Activated T-cell treated with anti-CD3 and anti-CD28 coated beads, Interleukin-2, amount 50 U/mL, for 72 hours (primary cell): ENCODE measurements at regions not wholly inside any gene's neighbourhood (a gene's known extent, or its start where the extent isn't known, plus 50 kb on each side); places are given as distances from the start of the nearest gene placed in this dataset.
A peak's percentile ranks its signal among the peaks of the same experiment; 100 is the strongest.

Experiments
- ATAC-seq, 2 donors: fragments of 150-1000 bp; cut with Tn5 transposase; replicated peaks in 1 of 2; 2 replicates each; pipeline ENCODE4 v1.10.0; 2021; ENCODE audit warnings: moderate library complexity in 2 of 2, mild to moderate bottlenecking in 1 of 2
- DNase-seq, 2 donors: peaks; one replicate each; pipeline ENCODE4 v3.0.0; 2021 to 2022; ENCODE audit warnings: mixed read lengths in 1 of 2
- H3K27ac Mint-ChIP-seq: one replicate; pipeline ENCODE4 v1.8.0; 2022; ENCODE audit warnings: mild to moderate bottlenecking, moderate library complexity, mixed read lengths
- H3K27me3 Mint-ChIP-seq: one replicate; pipeline ENCODE4 v1.8.0; 2022; ENCODE audit warnings: low read depth, mixed read lengths
- H3K36me3 Mint-ChIP-seq, 2 donors: one replicate each; pipeline ENCODE4 v1.8.0; 2022; ENCODE audit warnings: mixed read lengths in 2 of 2, mild to moderate bottlenecking in 1 of 2; ENCODE audit not compliant: insufficient read depth in 2 of 2
- H3K4me1 Mint-ChIP-seq: one replicate; pipeline ENCODE4 v1.8.0; 2022; ENCODE audit warnings: low read depth, mixed read lengths
- H3K4me3 Mint-ChIP-seq, 2 donors: one replicate each; pipeline ENCODE4 v1.8.0; 2022; ENCODE audit warnings: mild to moderate bottlenecking in 2 of 2, mixed read lengths in 2 of 2, moderate library complexity in 2 of 2
- H3K9me3 Mint-ChIP-seq, 2 donors: one replicate each; pipeline ENCODE4 v1.8.0; 2022; ENCODE audit warnings: mixed read lengths in 2 of 2

DNA sequence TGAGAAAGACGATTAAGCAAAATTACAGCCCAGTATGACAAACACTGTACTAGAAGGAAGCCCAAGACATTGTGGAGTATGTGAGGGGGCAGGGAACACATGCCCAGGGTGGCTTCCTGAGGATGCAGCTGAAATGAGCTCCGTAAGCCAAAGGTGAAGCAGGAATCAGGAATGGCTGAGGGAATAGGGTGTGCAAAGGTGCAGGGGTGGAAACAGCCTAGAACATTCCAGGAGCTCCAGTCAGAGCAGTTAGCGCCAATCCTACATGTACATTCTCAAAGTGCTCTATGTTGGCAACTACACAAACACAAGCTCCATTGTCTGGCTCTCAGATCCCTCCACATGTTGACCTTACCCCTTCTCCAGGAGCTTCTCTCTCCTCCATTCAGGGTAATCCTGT, 257.9 kb downstream of the MAN2A1 start:
- ATAC-seq (no peak), DNase-seq (no peak)
- no peak overlapping the region for H3K4me3 Mint-ChIP-seq
- H3K27ac Mint-ChIP-seq: no peak overlapping the region
- no peaks in the 10 kb centered on the region for H3K36me3 Mint-ChIP-seq
- H3K27me3 Mint-ChIP-seq: no peaks in the 10 kb centered on the region
- no peaks in the 10 kb centered on the region for H3K9me3 Mint-ChIP-seq
- peaks cover 21% of the 10 kb centered on the region for H3K4me1 Mint-ChIP-seq

- H3K27me3 Mint-ChIP-seq: no peaks in the 10 kb centered on the region
- ATAC-seq: no peak
Observed at GRCh38 chr5:109950634-109951033, 260.9 kb downstream of the MAN2A1 start.

GRCh38 chr5:109951348-109951747, 261.6 kb downstream of the MAN2A1 start:
- Mint-ChIP-seq H3K27me3 (no peaks in the 10 kb centered on the region), H3K36me3 (no peaks in the 10 kb centered on the region), H3K4me1 (no peaks in the 10 kb centered on the region), H3K27ac (no peak overlapping the region), H3K4me3 (no peak overlapping the region), H3K9me3 (no peaks in the 10 kb centered on the region)
- DNase-seq (no peak), ATAC-seq (no peak)

More at GRCh38 chr5:109950634-109951033, 260.9 kb downstream of the MAN2A1 start:
- Mint-ChIP-seq H3K27ac (no peak overlapping the region), H3K9me3 (no peaks in the 10 kb centered on the region), H3K4me3 (no peak overlapping the region), H3K36me3 (no peaks in the 10 kb centered on the region), H3K4me1 (peaks cover 5% of the 10 kb centered on the region)
- no peak for DNase-seq

GRCh38 chr5:109951758-109952157, 262.0 kb downstream of the MAN2A1 start:
- no peak overlapping the region for H3K27ac Mint-ChIP-seq
- no peaks in the 10 kb centered on the region for H3K27me3 Mint-ChIP-seq
- H3K4me1 Mint-ChIP-seq: no peaks in the 10 kb centered on the region
- no peak overlapping the region for H3K4me3 Mint-ChIP-seq
- H3K9me3 Mint-ChIP-seq: no peaks in the 10 kb centered on the region
- no peaks in the 10 kb centered on the region for H3K36me3 Mint-ChIP-seq
- DNase-seq (no peak), ATAC-seq (no peak)

GRCh38 chr5:109953761-109954160, 264.0 kb downstream of the MAN2A1 start:
- H3K4me3 Mint-ChIP-seq: no peak overlapping the region
- no peaks in the 10 kb centered on the region for H3K36me3 Mint-ChIP-seq
- H3K9me3 Mint-ChIP-seq: no peaks in the 10 kb centered on the region
- H3K27me3 Mint-ChIP-seq: no peaks in the 10 kb centered on the region
- H3K27ac Mint-ChIP-seq: no peak overlapping the region
- peaks cover 6% of the 10 kb centered on the region for H3K4me1 Mint-ChIP-seq
- no peak for DNase-seq
- ATAC-seq: no peak

GRCh38 chr5:109956884-109957283, 267.2 kb downstream of the MAN2A1 start:
- H3K4me3 Mint-ChIP-seq: no peak overlapping the region

GRCh38 chr5:109958082-109958481, 268.4 kb downstream of the MAN2A1 start:
- no peak for ATAC-seq

More at GRCh38 chr5:109956884-109957283, 267.2 kb downstream of the MAN2A1 start:
- Mint-ChIP-seq H3K27ac (no peak overlapping the region), H3K27me3 (no peaks in the 10 kb centered on the region), H3K4me1 (peaks cover 11% of the 10 kb centered on the region), H3K9me3 (peaks cover 0 to 1% of the 10 kb centered on the region in 2 donors), H3K36me3 (no peaks in the 10 kb centered on the region)
- ATAC-seq (no peak), DNase-seq (no peak)

GRCh38 chr5:109959652-109960051, 269.9 kb downstream of the MAN2A1 start:
- Mint-ChIP-seq H3K27me3 (no peaks in the 10 kb centered on the region), H3K4me1 (peaks cover 28% of the 10 kb centered on the region), H3K9me3 (peaks cover 0 to 1% of the 10 kb centered on the region in 2 donors), H3K4me3 (no peak overlapping the region), H3K36me3 (no peaks in the 10 kb centered on the region), H3K27ac (no peak overlapping the region)
- no peak for ATAC-seq
- no peak for DNase-seq

More at GRCh38 chr5:109958082-109958481, 268.4 kb downstream of the MAN2A1 start:
- Mint-ChIP-seq H3K4me3 (no peak overlapping the region), H3K27me3 (no peaks in the 10 kb centered on the region), H3K36me3 (no peaks in the 10 kb centered on the region), H3K27ac (no peak overlapping the region), H3K4me1 (peaks cover 20% of the 10 kb centered on the region), H3K9me3 (peaks cover 0 to 1% of the 10 kb centered on the region in 2 donors)
- no peak for DNase-seq

DNA sequence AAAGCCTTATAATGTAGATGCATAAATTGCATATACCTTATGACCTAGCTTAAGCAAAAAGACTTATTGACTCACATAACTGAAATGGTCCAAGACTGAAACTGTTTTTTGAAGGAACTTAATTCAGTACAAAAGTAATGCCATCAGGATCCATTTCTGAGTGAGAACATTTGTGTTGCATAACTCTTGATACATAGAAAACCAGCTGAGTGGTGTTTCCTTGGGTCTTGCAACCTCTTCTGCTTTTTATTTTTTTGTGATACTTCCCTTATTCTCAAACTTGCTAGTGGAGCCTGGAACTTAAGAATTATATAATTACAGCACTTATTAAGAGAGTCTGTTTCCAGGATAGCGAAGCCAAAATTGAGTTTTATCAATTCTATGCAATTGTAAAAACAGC, 272.0 kb downstream of the MAN2A1 start:
- H3K27me3 Mint-ChIP-seq: no peaks in the 10 kb centered on the region
- ATAC-seq: no peak

GRCh38 chr5:109962882-109963603, 273.3 kb downstream of the MAN2A1 start:
- H3K4me3 Mint-ChIP-seq: peak overlapping the region in 1 of 2 donors; percentile 6
- H3K9me3 Mint-ChIP-seq: peaks cover 0 to 5% of the 10 kb centered on the region in 2 donors
- peaks cover 36% of the 10 kb centered on the region for H3K4me1 Mint-ChIP-seq
- peak overlapping the region; percentile 34 for H3K27ac Mint-ChIP-seq
- ATAC-seq (peak; percentile 74 to 78), DNase-seq (no peak)
- H3K27me3 Mint-ChIP-seq: no peaks in the 10 kb centered on the region
- H3K36me3 Mint-ChIP-seq: no peaks in the 10 kb centered on the region

More for the DNA sequence above, 272.0 kb downstream of the MAN2A1 start:
- H3K27ac Mint-ChIP-seq: no peak overlapping the region
- no peak overlapping the region for H3K4me3 Mint-ChIP-seq
- H3K36me3 Mint-ChIP-seq: no peaks in the 10 kb centered on the region
- peaks cover 0 to 1% of the 10 kb centered on the region in 2 donors for H3K9me3 Mint-ChIP-seq
- peaks cover 36% of the 10 kb centered on the region for H3K4me1 Mint-ChIP-seq
- DNase-seq: no peak

GRCh38 chr5:109964136-109964535, 274.4 kb downstream of the MAN2A1 start:
- no peaks in the 10 kb centered on the region for H3K27me3 Mint-ChIP-seq
- peak; percentile 49 to 55 for ATAC-seq
- no peak for DNase-seq
- H3K4me1 Mint-ChIP-seq: peaks cover 26% of the 10 kb centered on the region
- H3K27ac Mint-ChIP-seq: no peak overlapping the region
- no peak overlapping the region for H3K4me3 Mint-ChIP-seq
- peaks cover 0 to 5% of the 10 kb centered on the region in 2 donors for H3K9me3 Mint-ChIP-seq
- H3K36me3 Mint-ChIP-seq: no peaks in the 10 kb centered on the region

DNA sequence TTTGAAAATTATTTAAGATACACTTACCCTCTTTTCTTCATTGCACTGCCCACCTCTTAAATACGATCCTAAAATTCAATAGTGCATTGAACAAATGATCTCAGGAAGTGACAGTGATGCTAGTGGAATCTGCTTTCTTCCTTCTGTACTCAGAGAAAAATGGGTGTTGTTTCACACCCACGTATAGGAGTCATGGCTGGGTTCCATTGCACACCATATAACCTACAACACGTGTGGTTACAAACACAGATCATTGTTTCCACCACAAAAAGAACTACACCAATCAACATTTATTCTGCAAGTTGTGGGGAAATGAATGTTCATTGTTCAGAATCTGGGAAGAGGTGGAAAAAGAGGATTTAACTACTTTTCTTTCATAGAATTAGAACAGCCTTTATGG, 275.9 kb downstream of the MAN2A1 start:
- DNase-seq: no peak
- Mint-ChIP-seq H3K27me3 (no peaks in the 10 kb centered on the region), H3K36me3 (no peaks in the 10 kb centered on the region), H3K9me3 (peaks cover 0 to 5% of the 10 kb centered on the region in 2 donors), H3K4me3 (no peak overlapping the region), H3K27ac (peak overlapping the region; percentile 4), H3K4me1 (peaks cover 25% of the 10 kb centered on the region)
- ATAC-seq: peak; percentile 59 to 66

DNA sequence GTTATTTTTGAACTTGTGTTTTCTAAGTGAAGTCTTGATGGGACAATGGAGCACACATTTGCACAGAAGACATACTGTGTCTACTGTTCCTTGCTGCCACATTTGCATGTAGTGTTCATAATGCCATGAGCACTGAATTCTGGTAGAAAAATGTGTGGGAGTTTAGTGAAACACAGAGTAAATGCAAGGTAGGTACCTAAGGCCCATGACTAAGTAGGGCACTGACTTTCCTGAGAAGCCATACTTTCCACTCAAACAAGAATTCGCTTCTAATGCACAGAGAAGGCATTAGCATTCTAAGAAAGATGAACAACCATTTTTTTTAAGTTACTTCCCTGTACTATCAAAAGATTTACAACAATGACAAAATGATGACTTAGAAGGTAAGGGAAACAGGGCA, 282.2 kb downstream of the MAN2A1 start:
- Mint-ChIP-seq H3K4me3 (no peak overlapping the region), H3K27ac (no peak overlapping the region), H3K36me3 (no peaks in the 10 kb centered on the region), H3K27me3 (no peaks in the 10 kb centered on the region), H3K4me1 (peaks cover 15% of the 10 kb centered on the region), H3K9me3 (peaks cover 0 to 4% of the 10 kb centered on the region in 2 donors)
- no peak for DNase-seq
- peak; percentile 71 to 77 for ATAC-seq

DNA sequence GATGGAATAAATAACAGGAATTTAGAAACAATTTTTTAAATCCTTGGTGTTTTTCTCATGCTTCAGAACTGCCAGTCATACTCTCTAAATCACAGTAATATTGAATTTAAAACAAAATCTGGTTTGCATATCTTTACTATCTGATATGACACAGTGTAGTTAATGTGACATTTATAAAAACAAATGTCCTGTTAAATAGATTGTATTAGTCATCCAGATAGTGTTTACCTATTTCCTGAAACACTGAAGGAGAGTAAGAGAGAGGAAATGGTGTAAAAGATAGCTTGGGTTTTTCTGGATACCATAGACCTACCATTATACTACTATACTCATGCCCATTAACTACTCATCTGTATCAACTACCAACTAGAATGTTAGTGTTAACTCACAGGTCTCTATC, 292.3 kb downstream of the MAN2A1 start:
- ATAC-seq (no peak), DNase-seq (no peak)
- Mint-ChIP-seq H3K9me3 (peaks cover 0 to 4% of the 10 kb centered on the region in 2 donors), H3K4me1 (no peaks in the 10 kb centered on the region), H3K4me3 (no peak overlapping the region), H3K27ac (no peak overlapping the region), H3K27me3 (no peaks in the 10 kb centered on the region), H3K36me3 (peaks cover 0 to 1% of the 10 kb centered on the region in 2 donors)
